ENCODE measurements at regions not wholly inside any gene's neighbourhood (a gene's known extent, or its start where the extent isn't known, plus 50 kb on each side); places are given as distances from the start of the nearest gene placed in this dataset.

GRCh38 chr16:13528691-13529090 is 391.3 kb upstream of the ERCC4 start:
- TF ChIP-seq CTCF (conservative IDR thresholded peaks at IDR 0.05; ENCODE audit: low read depth) = no peak
- H3K27ac ChIP-seq = no peak overlapping the region
- no peak for DNase-seq (ENCODE audit: low spot score)
- ChIA-PET CTCF (no interaction called here), POLR2A (ENCODE audit: low non-redundant PET) (no interaction called here)

GRCh38 chr16:13529193-13529982 is 390.6 kb upstream of the ERCC4 start:
- DNase-seq (ENCODE audit: low spot score) = no peak
- H3K27ac ChIP-seq = no peak overlapping the region
- no peak for TF ChIP-seq CTCF (conservative IDR thresholded peaks at IDR 0.05; ENCODE audit: low read depth)
- ChIA-PET POLR2A (ENCODE audit: low non-redundant PET) (no interaction called here), CTCF (no interaction called here)

- no peak for TF ChIP-seq CTCF (conservative IDR thresholded peaks at IDR 0.05; ENCODE audit: low read depth)
- H3K27ac ChIP-seq = no peak overlapping the region
- CTCF ChIA-PET = interaction anchor here (0.6 kb wide), 1 partner anchor 492 kb away, joined by 4 read pairs; no protein-coding TSS in a partner anchor
- DNase-seq (ENCODE audit: low spot score) = no peak
- POLR2A ChIA-PET (ENCODE audit: low non-redundant PET) = no interaction called here
Measured at GRCh38 chr16:13540771-13541170, 379.2 kb upstream of the ERCC4 start.

GRCh38 chr16:13542284-13542683 is 377.7 kb upstream of the ERCC4 start:
- TF ChIP-seq CTCF (conservative IDR thresholded peaks at IDR 0.05; ENCODE audit: low read depth) = no peak
- POLR2A ChIA-PET (ENCODE audit: low non-redundant PET) = interaction anchor here (0.6 kb wide), 1 partner anchor 1363 kb away, joined by 3 read pairs; no protein-coding TSS in a partner anchor
- CTCF ChIA-PET = interaction anchor here (0.7 kb wide), 1 partner anchor 18 kb away, joined by 3 read pairs; no protein-coding TSS in a partner anchor
- no peak for DNase-seq (ENCODE audit: low spot score)
- H3K27ac ChIP-seq = no peak overlapping the region

- POLR2A ChIA-PET (ENCODE audit: low non-redundant PET) = no interaction called here
- no peak for TF ChIP-seq CTCF (conservative IDR thresholded peaks at IDR 0.05; ENCODE audit: low read depth)
- H3K27ac ChIP-seq = no peak overlapping the region
- DNase-seq (ENCODE audit: low spot score) = no peak
- CTCF ChIA-PET = no interaction called here
Measured at GRCh38 chr16:13543850-13544249, 376.1 kb upstream of the ERCC4 start.

GRCh38 chr16:13545271-13545670 is 374.7 kb upstream of the ERCC4 start:
- CTCF ChIA-PET = no interaction called here
- H3K27ac ChIP-seq = no peak overlapping the region
- TF ChIP-seq CTCF (conservative IDR thresholded peaks at IDR 0.05; ENCODE audit: low read depth) = no peak
- POLR2A ChIA-PET (ENCODE audit: low non-redundant PET) = no interaction called here
- DNase-seq (ENCODE audit: low spot score) = no peak
